ENCODE measurements at regions not wholly inside any gene's neighbourhood (a gene's known extent, or its start where the extent isn't known, plus 50 kb on each side); places are given as distances from the start of the nearest gene placed in this dataset.
A peak's percentile ranks its signal among the peaks of the same experiment; 100 is the strongest.
"Not testable (repeated sequence)": the region's sequence is repeated elsewhere in the genome, so short reads cannot be mapped to it uniquely, and the experiment has no call there.

DNA sequence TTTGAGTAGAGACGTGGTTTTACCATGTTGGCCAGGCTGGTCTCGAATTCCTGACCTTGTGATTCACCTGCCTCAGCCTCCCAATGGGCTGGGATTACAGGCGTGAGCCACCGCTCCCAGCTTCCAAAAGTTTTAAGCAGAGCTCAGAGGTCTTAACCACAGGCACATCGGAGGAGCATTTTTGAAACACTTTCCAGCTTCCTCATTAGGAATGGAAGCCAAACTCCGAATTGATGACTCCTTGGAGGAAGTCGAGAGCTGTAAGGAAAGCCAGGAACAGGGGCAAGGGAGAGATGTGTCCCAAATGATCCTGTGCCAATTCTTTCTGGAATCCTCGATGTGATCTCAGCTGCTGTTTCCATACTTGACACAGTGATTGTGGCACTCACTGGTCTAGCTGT is 56.2 kb upstream of the CCZ1B start:
- DNase-seq (ENCODE audit: low read depth in 2 of 2): not testable (repeated sequence)

DNA sequence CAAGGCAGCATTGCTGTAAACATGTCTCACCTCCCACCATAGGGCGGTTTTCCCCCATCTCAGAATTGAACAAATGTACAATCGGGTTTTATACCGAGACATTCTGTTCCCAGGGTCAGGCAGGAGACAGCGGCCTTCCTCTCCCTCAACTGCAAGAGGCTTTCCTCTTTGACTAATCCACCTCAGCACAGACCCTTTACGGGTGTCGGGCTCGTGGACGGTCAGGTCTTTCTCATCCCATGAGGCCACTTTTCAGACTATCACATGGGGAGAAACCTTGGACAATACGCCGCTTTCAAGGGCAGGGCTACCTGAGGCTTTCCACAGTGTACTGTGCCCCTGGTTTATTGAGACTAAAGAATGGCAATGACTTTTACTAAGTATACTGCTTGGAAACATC is 57.7 kb upstream of the CCZ1B start:
- DNase-seq (ENCODE audit: low read depth in 2 of 2): not testable (repeated sequence)

DNA sequence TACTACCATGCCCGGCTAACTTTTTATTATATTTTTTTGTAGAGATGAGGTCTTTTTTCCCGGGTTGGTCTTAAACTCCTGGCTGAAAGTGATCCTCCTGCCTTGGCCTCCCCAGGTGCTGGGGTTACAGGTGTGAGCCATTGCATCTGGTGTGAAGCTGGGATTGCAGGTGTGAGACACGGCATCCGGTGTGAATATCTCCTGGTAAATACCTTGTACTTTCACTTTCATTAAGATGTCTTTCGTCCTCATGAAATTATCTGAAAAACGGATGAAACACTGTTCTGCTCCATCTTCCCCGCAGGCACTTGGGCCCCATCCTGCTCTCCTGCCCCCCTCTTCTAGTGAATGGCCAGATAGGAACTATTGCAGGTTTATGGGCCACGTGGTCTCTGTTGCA is 60.1 kb upstream of the CCZ1B start:
- no peak for DNase-seq (ENCODE audit: low read depth in 2 of 2)

DNA sequence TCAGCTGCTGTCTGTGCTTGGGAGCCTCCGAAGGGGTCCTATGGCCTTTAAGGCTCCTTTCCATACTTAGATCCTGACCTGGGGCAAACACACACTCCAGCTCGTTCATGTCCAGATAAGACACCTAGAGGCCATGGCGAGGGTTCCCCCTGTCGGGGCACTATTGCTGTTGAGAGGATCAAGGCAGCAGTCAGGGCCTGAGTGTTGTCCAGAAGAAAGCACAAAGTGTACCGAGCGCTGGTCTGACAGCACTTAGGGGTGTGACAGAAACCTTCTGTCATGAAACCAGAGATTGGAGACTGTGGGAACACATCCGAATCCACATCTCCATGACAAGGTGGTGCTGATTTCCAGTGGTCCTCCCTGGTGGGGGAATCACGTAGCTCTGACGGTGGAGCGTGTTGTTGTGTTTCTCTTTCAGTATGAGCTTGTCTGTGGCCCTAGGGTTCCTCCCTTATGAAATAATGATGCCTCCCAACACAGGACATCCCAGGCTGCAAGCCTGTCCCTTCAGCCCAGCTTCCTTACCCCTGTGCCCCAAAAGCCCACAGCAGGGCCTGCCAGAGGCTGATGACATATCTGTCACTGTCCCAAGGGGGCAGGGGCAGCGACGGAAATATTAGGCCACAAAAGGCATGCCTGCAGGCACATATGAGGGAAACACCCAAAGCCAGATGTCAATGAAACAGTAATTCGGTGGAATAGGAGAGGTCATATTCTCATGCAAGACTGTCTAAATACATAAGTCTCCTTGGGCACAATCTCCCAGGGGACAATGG is 62.4 kb upstream of the CCZ1B start:
- not testable (repeated sequence) for DNase-seq (ENCODE audit: low read depth in 2 of 2)

DNA sequence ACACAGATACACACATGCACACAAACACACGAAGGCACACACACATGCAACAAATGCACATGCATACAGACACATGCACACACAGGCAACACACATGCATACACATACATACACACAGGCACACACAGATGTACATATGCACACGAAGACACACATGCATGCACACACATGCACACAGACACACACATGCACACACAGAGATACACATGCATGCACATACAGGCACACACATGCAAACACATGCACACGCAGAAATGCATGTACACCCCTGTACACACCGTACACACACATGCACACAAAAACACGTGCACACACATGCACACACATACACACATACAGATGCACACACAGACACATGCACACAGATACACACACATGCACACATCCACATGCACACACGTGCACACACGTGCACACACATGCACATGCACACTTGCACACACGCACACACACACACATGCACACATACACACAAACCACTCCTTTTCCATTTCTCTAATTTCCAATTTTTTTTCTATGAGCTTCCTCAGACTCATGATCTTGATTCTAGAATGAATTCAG is 63.3 kb upstream of the CCZ1B start:
- no peak for DNase-seq (ENCODE audit: low read depth in 2 of 2)

DNA sequence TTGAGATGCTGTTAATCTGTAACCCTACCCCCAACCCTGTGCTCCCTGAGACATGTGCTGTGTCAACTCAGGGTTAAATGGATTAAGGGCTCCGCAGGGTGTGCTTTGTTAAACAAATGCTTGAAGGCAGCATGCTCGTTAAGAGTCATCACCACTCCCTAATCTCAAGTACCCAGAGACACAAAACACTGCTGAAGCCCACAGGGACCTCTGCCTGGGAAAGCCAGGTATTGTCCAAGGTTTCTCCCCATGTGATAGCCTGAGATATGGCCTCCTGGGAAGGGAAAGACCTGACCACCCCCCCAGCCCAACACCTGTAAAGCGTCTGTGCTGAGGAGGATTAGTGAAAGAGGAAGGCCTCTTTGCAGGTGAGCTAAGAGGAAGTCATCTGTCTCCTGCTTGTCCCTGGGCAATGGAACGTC is 76.0 kb upstream of the CCZ1B start:
- not testable (repeated sequence) for DNase-seq (ENCODE audit: low read depth in 2 of 2)

DNA sequence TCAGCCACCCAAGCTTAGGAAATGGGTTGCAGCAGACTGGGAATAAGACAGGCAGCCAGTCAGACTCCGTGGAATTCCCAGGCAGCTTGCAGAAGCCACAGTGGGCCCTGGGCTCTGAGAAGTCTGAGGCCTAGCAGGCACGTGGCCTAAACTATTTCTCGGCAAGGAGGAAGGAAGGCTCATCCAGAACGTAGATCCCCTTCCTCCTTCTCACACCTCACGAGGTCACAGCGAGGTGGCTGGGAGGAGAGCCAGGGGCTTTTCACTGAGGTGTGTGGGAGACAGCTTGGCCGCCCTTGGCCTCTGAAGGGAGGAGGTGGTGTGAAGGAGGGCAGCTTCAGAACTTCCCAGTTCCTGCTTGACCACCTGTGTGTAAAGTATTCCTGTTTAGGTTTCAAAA is 77.2 kb upstream of the CCZ1B start:
- not testable (repeated sequence) for DNase-seq (ENCODE audit: low read depth in 2 of 2)

DNA sequence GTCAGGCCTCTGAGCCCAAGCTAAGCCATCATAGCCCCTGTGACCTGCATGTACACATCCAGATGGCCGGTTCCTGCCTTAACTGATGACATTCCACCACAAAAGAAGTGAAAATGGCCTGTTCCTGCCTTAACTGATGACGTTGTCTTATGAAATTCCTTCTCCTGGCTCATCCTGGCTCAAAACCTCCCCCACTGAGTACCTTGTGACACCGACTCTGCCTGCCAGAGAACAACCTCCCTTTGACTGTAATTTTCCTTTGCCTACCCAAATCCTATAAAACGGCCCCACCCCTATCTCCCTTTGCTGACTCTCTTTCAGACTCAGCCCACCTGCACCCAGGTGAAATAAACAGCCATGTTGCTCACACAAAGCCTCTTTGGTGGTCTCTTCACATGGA is 77.7 kb upstream of the CCZ1B start:
- DNase-seq (ENCODE audit: low read depth in 2 of 2): not testable (repeated sequence)

DNA sequence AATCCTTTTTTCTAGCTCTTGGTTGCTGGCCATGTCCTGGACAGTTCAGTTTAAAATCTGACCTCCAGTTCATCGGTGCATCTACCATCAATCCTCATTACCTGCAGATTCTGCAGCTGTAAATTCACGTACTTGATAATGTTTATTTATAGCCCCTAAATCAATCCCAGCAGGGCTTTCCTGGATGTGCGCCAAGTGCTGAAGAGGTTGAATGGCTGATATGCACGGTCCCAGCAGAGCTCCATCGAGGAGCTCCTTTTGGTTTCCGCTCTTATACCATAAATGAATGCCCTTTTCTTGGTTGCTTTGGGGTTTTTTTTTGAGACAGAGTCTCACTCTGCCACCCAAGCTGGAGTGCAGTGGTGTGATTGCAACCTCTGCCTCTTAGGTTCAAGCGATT is 91.2 kb upstream of the CCZ1B start:
- DNase-seq (ENCODE audit: low read depth in 2 of 2): no peak

DNA sequence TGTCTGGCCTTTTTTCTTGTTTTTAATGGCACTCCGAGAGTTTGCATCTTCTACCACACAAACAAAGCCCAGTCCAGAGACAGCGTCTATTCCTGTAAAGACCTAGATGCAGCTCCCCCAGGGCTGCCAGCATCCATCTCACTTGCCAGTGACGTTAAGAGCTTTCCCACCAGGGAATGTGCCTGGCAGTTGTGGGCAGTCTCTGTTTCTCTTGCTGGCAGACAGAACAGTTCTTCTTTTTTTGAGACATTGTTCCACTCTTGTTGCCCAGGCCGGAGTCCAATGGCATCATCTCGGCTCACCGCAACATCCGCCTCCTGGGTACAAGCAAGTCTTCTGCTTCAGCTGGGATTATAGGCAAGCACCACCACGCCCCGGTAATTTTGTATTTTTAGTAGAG is 93.1 kb upstream of the CCZ1B start:
- not testable (repeated sequence) for DNase-seq (ENCODE audit: low read depth in 2 of 2)

DNA sequence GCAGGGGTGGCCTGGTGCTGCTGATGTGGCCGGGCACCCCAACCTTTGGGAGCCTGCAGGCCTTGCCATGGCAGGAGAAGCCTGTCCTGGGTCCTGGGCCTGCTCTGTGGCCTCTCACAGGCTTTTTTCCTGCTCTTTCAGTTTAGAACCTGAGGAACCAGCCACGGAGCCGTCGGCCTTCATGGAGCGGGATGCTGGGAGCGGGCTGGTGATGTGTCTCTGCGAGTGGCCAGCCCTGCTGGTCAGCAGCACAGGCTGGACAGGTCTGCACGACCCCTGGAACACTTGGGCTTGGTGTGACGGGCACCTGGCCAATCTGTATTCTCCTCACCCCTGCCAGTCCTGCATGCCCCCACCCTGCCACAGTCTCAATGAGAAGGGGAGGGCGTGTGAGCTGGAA is 98.4 kb upstream of the CCZ1B start:
- not testable (repeated sequence) for DNase-seq (ENCODE audit: low read depth in 2 of 2)

DNA sequence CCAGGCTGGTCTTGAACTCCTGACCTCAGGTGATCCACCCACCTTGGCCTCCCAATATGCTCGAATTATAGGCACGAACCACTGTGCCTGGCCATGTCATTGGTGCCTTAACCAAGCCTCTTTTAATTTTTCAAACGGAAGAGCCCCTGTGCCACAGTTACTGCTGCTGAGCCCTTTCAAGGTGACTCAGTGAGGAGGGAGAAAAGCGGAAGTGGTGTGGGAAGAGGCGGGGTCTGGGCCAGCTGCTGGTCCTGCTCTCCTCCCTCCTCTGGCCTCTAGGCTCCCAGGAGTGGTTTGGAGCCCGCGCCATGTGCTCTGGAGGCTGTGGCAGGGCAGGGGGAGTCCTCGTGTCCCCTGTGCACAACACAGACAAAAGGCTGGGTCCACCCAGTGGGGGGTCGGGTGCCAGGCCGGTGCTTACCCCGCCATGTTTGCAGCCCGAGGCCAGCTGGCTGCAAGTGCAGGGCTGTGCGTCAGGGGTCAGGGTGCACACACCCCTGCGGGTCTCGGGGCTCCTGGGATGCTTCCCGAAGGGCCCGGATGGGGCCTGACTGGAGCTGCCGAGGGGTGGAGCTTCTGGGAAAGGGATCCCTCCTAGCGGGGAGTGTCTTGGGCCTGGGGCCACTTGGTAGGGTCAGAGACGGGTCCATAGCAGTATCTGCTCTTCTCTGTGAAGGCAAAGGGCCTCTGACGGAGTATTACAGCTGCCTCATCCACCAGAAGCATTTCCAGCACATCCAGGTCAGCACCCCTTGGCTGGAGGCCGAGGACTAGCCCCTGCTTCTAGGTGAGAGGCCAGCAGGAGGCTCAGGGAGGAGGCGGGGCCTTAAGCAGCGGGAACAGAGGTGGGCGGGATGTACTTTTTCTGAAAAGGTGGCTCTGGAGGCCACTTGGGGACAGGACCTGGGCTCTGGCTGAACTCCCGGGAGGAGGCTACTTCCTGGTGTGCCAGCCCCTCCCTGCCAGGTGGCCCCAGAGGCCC is 100.4 kb upstream of the CCZ1B start:
- DNase-seq (ENCODE audit: low read depth in 2 of 2): not testable (repeated sequence)

DNA sequence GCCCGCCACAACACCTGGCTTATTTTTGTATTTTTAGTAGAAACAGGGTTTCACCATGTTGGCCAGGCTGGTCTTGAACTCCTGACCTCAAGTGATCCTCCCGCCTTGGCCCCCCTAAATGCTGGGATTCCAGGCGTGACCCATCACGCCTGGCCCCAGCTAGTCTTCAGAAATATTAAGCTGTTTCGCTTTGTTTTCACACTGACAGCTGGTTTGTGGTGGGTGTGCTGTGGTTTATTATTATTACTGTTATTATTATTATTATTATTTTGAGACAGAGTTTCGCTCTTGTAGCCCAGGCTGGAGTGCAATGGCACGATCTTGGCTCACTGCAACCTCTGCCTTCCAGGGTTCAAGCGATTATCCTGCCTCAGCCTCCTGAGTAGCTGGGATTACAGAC is 101.6 kb upstream of the CCZ1B start:
- not testable (repeated sequence) for DNase-seq (ENCODE audit: low read depth in 2 of 2)

DNA sequence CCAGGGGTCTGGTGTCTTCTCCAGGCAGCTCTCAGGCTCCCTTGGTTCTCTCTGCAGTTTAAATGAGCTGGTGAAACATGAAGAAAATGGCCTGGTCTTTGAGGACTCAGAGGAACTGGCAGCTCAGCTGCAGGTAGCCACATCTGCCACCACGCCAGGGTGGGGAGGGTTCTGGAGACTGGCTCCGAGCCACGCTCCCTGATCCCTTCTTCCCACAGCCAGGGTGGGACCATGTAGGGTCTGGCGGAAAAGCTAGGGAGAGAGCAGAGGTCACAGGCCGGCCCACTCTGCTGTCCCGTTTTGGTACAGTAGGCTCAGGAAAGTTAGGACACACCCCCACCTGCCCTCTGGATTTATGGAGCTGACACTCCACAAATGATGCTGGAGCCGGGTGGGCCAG is 103.5 kb upstream of the CCZ1B start:
- not testable (repeated sequence) for DNase-seq (ENCODE audit: low read depth in 2 of 2)

DNA sequence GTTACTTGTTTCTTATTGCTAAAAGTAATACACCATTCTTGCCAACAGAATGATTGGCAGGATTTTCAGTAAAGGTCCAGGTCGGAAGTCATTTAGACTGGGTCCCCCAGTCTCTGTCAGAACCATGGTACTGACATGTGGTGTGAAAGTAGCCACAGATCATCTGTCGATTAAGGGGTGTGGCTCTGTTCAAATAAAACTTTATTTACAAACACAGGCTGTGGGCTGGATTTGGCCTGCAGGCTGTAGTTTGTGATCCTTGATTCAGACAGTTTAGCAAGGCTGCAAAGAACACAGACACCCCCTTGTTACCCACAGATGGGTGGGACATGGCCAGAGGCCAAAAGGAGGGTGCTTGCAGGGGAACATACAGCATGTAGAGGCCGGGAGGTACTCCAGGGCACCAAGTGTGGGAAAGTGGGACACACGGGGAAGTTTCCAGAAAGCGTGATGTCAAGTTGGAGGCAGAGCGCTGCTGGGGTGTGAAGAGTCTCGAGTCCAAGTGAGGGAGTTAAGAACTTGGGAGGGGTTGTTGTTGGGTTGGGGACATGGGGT is 104.1 kb upstream of the CCZ1B start:
- not testable (repeated sequence) for DNase-seq (ENCODE audit: low read depth in 2 of 2)

DNA sequence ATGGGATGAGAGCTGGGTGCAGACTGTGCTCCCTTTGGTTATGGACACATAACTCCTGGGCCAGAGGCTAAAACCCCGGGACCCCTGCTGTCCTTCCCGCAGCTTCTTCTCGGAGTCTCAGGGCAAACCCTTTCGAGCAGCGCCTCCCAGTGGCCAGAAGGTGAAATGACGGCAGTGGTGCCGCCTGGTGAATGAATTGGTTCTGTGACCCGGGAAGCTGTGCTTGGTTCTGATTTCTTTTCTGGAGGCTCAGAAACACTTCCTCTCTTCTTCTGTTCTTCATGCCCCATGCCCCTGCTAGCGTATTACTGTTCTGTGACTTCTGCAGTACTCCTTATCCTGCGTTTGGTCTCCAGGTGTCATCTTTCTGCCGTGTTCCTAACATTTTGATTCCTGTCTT is 104.7 kb upstream of the CCZ1B start:
- DNase-seq (ENCODE audit: low read depth in 2 of 2): peak; percentile 2 to 7

DNA sequence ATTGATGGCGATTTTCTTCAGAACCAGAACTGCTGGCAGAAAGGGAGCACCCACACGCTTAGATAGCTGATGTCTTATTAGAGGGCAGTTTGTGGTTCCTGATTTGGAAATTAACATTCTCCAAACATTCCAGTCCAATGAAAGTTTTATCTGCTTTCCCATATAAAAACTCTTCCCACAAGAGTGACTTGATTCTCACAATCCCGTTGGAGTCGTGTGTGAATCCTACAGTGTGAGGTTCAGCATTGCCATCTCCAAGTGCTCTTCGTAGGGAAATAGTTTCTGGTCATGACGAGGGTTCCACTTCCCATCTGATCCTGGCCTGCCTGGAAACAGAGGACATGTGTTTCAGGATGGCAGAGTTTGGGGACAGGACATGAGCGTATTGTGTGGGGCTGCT is 105.4 kb upstream of the CCZ1B start:
- DNase-seq (ENCODE audit: low read depth in 2 of 2): not testable (repeated sequence)

DNA sequence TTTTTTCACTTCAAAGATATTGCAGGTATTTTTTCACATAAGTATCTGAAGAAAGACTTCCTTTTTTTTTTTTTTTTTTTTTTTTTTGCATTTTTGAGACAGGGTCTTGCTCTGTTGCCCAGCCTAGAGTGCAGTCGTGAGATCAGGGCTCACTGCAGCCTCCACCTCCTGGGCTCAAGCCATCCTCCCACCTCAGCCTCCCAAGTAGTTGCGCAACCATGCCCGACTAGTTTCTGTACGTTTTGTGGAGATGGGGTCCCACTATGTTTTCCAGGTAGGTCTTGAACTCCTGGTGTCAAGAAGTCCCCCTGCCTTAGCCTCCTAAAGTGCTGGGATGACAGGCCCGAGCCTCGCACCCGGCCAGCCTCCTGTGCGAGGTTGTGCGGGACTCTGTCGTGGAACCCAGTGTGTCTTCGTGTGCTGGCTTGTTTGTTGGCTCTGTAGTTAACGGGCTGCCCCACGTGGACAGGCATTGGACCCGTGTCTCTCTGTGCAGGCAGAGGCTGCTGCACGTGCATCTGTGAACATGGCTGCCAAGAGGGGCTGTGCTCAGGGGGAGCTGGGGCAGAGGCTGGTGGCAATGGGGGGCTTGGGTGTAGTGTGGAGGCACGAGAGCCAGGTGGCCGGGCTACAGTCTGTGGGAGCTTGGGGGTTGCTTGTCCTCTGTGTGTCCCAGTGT is 108.0 kb upstream of the CCZ1B start:
- not testable (repeated sequence) for DNase-seq (ENCODE audit: low read depth in 2 of 2)

DNA sequence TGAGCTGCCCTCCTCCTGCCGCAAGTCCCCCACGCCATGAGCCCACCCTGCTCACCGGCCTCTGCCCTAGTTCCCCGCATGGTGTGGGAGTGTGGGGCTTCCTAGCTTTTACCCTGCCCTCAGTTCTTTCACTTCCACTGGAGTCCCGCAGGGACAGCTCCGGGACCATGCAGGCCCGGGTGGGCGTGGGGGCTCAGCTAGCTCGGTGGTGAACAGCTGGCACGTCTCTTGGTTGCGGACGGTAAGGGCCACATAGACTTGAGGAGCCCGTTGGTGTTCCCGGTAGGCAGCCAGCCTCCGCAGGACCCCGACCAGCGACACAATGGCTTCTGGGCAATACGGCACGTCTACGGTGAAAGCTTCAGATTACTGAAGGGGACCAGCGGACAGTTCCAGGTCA is 108.9 kb upstream of the CCZ1B start:
- no peak for DNase-seq (ENCODE audit: low read depth in 2 of 2)

DNA sequence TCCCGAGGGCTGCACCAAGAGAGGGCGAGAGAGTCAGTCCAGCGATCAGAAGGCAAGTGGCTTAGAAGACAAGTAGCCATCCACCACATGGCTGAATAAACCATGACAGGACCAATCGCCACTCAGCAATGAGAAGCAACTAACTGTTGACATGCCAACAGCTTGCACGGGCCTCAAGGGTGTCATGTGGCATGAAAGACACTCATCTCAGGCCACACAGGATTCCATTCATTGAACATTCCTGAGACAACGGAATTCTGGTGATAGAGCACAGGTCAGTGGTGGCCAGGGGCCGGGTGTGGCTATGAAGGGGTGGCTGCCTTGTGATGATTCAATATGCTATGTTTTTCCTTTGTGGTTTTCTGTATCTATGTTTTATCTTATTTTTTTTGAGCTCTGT is 110.6 kb upstream of the CCZ1B start:
- DNase-seq (ENCODE audit: low read depth in 2 of 2): not testable (repeated sequence)

DNA sequence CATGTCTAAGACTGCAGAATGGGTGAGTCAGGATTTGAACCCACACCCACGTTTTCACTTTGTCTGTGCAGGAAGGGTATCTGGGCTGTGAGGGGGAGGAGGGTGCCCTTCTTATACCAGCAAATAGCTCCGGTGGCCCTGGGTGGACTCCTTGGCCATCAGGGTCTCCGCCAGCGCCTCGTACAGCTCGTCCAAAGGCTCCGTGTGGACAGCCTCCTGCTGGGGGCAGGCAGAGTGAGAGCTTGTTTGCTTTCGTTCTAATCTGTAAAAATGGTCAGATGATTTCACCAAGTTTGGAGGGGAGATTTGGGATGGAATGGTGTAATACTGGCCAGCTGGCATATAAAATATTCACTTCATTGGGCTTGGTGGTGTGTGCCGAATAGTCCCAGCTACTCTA is 111.7 kb upstream of the CCZ1B start:
- DNase-seq (ENCODE audit: low read depth in 2 of 2): not testable (repeated sequence)

All from stimulated activated CD4-positive, alpha-beta T cell treated with anti-CD3 and anti-CD28 coated beads, Interleukin-1b, Interleukin-23, amount 100 ng/mL, for 1 hour (primary cell).